GM18951 (cell line): ENCODE measurements at regions not wholly inside any gene's neighbourhood (a gene's known extent, or its start where the extent isn't known, plus 50 kb on each side); places are given as distances from the start of the nearest gene placed in this dataset.

Experiments used
- POLR2A ChIP-seq: IDR thresholded peaks from 4 replicates; pipeline ENCODE4 v1.6.1; 2011; ENCODE audit warnings: mild to moderate bottlenecking; ENCODE audit not compliant: insufficient read length, insufficient read depth; ENCODE audit errors: extremely low read depth
- in situ Hi-C: fragments of 300-500 bp; cut with MboI; formaldehyde crosslinking; loops from one replicate; pipeline ENCODE4 v1.12.0; 2022; ENCODE audit warnings: low sequenced_read_pairs, mixed read lengths, inconsistent platforms; ENCODE audit not compliant: unreplicated experiment

DNA sequence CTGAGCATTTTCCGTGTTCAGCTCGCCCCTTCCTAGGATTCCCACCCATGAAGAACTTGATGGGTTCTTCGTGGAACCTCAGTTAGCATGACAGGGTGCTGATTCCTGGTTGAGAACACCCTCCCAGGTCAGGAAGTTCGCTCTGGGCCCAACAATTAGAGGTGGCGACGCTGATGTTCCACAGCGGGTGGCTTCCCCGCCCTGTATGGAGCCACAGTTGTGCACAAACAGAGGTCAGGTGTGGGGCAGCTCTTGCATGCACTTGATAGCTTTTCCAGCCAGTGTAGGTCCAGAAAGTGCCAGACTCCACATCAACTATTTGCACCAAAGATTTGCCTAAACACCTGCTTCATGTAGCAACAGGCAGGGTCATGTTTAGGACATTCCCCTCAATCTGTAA lies 788.2 kb downstream of the MED13L start:
- no peak for TF ChIP-seq POLR2A
- in situ Hi-C loops = no loop called here

DNA sequence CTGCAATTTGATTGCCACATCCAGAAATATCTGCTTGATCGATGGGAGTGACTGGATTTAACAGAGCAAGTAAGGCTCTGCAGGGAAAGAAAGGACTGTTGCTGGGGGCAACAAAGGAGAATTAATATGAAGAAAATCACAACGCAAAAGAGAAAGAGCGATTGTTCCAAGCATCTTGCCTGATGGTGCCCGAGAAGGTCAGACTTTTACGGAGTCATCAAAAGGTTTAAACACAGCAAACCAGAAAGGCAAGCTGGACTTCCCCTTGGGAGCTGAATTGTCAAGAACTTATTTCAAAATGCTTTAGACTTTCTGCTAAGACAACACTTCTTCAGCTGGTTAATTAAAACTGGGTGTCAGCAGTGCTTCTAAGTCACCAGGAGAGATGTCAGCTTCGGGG lies 791.5 kb downstream of the MED13L start:
- no peak for TF ChIP-seq POLR2A
- in situ Hi-C loops = no loop called here

DNA sequence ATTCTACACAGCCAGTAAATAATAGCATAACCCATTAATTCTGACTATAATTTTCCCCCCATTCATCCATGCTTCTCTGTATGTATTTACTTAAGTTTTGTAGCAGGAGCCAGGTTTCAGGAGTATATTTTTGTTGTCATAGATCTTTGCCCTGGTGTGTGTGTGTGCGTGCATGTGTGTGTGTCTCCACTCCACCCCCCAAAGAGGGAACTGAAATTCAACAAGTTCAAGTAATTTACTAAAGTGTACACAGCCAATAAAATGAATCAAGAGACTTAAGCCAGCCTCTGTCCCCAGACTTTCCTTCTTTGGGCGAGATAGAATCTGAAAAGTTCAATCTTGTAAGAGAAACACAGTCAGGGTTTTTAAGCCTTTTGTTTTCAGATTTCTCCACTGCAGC lies 792.0 kb downstream of the MED13L start:
- no peak for TF ChIP-seq POLR2A
- in situ Hi-C loops = no loop called here

DNA sequence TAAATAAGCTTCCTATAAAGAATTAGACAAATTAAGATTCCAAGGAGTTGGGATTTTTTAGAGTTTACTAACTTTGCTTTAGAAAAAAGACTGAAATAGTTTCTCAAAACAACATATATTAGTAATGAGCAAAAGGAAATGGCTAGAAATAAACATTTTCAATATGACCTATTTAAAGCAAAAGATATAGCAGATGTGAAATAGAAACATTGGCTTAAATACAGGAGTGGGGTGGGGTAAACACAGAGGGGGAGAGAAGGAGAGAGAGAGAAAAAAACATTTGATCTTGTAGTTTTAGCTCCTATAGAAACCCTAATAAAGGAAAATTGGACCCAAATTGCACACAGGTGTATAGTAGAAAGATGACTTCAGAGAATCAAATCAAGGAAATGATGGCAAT lies 794.5 kb downstream of the MED13L start:
- in situ Hi-C loops = no loop called here

DNA sequence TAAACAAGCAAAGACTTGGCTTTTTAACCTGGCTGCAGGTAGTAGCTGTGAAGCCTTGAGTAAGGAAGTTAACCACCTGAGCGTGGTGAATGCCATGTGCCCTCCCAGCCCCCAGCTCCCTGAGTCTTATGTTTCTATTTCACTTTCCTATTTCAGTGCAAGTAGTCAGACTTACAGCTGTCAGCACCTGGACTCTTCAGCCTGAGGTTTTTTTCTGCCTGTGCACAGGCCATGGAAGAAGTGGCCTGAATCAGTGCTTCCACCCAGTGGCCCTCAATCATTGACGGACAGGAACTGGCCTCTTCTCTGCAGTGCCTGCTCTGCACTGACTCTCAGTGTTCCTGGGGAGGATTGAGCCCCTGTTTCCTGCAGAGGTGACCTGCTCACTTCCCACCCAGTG lies 796.4 kb downstream of the MED13L start:
- in situ Hi-C loops = no loop called here

More for the DNA sequence above, 794.5 kb downstream of the MED13L start:
- no peak for TF ChIP-seq POLR2A

DNA sequence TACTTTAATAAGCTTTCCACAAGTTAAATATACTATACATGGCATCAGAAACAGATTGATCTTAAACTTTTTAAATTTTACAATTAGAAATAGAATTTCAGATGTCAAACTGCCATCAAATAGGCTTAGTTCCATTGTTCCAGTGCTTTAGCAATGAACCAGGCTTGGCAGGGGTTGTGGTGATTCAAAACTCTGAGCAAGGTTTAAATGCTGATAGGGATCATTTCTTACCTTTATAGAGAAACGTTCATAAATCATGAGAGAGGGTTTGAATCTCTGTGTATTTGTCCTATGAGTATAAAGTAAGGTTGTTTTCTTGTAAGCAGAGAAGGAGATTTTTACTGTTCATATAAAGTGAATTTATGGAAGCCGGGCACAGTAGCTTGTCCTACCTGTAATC lies 794.5 kb upstream of the TBX3 start:
- no peak for TF ChIP-seq POLR2A
- in situ Hi-C loops = no loop called here

More for the DNA sequence above, 796.4 kb downstream of the MED13L start:
- TF ChIP-seq POLR2A = no peak

DNA sequence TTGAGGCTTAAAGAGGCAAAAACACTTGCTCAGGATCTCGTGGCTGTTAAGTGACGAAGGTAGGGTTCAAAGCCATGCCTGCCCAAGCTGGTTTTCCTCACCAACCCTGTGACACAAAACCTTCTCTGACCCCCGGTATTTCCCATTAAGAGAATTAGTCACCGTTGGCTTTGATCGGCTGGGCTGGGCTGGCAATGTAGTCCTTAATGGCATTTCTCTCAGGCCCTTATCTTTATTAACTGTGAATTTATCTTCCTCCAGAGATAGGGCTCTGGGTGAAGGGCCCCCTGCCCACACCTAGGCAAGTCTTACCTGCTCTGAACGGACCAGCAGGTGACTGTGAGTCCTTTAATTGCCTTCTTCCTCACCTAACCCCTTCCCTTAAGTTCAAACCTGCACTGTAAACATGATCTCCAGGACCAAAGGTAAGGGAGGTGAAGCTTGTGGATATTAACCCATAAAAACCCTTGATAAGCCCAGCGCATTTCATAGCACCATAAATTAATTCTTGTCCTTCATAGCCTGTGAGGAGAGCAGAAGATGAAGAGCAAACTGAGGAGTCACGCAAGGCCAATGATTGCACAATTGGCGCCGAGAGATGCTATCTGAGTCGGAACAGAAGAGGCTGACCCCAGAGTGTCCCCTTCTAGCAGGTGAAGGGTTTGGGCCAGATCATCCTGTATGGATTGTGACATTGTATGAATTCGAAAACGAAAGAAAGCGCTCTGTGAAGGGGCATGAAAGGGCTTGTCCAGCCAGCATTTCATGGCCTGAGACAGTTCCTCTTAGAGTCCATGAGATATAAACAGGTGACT lies 790.8 kb upstream of the TBX3 start:
- no peak for TF ChIP-seq POLR2A
- in situ Hi-C loops = no loop called here

DNA sequence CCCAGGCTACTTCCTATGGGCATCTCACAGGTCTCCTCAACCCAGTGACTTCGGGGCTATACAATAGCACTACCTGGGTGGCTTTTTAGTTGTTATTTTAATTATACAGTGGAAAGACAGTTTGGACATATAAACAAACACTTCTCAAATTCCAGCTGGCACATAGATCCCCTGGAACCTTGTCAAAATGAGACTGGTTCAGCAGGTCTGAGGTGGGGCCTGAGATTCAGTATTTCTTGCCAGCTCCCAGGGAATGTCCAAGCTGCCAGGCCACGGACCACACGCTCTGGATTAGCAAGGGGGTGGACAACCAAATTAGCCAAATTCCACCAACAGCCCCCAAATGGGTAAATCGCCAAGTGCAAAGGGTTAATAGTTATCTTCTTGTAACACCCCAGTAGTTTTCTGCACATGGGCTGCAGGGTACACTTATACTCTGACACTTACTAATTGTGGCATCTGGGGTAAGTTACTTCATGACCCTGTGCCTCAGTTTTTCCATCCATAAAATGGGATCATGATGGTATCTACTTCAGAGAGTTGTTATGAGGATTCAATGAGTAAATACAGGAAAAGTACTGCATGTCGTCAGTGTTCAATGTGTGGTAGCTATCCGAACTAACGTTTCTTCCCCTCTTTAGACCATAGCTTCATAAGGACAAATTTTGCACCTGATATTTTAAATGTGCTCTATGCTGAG lies 789.4 kb upstream of the TBX3 start:
- in situ Hi-C loops = no loop called here
- no peak for TF ChIP-seq POLR2A

DNA sequence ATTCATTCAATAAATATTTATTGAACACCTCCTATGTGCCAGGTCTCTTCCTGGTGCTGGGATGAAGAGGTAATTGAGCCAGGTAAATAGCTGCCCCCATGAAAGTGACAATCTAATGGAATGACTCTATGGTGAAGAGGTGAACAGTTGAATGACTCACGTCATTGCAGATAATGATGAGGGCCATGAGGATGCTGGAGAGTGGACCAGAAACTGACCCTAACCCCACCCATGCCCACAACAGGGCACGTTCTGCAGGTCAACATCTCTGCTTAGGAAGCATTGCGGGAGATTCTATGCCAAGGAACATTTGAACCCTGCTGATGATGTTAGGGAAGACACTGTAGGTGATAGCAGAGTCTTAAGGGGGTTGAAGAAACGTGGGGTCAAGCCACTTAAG lies 788.9 kb upstream of the TBX3 start:
- in situ Hi-C loops = no loop called here
- no peak for TF ChIP-seq POLR2A

DNA sequence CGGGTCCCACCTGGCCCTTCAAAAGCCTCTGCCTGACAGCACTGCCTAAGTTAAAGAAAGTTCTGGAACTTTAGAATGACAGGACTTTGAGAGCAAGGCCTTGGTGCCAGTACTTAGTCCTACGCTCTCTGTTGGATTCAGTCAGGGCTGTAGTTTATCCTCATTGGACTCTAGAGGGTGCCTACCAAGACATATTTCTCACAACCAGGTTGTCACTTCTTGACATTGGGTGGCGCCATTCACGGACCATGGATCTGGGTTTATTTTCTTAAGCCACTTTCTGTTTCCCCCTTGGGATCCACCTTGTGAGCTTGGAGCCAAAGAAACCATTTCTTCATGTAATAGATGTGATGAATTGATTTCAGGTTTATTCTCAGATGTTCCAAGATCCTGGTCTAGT lies 787.0 kb upstream of the TBX3 start:
- TF ChIP-seq POLR2A = no peak
- in situ Hi-C loops = no loop called here

DNA sequence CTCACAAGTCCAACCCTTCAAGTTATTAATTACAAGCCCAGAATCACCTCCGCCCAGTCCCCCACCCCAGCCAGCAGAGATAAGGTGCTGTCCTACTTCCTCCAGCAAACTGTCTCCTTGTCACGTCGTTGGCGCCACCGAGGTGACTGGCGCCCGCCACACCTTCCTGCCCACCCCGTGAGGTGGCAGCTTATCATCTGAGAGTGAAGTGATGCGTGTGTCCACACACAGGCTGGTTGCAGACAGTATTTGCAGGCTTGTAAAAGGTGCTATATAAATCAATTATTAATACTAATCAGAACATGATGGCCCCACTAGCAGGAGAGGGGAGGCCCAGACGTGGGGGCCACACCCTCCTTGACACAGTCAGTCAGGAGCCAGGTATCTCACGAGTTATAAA lies 786.6 kb upstream of the TBX3 start:
- TF ChIP-seq POLR2A = no peak
- in situ Hi-C loops = no loop called here

DNA sequence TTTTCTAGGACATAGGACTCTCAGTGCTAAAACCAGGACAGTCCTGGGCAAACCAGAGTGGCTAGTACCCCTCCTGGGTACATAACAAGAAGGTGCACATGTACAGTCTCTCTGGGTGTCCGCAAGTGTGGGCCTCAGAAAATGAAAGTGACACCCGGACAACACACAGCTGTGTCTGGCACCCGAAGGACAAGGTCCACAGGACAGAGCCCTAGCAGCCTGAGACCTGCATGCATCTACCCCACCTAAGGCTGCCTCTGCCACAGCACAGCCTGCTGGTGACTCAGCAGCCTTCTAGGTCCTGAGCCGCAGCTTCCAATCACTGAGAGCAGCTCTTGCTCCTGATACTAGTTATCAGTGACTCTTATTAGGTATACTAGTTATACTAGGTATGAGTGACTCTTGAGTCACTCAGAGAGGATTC lies 784.1 kb upstream of the TBX3 start:
- no peak for TF ChIP-seq POLR2A
- in situ Hi-C loops = no loop called here

DNA sequence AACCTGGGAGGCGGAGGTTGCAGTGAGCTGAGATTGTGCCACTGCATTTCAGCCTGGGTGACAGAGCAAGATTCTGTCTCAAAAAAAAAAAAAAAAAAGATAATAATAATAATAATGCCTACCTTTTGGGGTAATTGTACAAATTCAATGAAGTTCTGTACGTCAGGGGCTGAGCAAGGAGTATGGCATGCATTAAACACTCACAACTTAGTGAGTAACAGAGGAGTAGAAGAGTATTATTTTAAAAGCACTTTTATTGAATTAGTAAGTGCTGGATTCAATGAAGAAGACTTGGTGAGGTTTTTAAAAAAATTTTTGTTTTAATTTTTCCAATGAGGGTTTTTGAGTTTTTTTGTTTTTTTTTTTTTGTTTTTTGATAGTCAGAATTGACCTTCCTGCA lies 783.6 kb upstream of the TBX3 start:
- TF ChIP-seq POLR2A = no peak
- in situ Hi-C loops = no loop called here

DNA sequence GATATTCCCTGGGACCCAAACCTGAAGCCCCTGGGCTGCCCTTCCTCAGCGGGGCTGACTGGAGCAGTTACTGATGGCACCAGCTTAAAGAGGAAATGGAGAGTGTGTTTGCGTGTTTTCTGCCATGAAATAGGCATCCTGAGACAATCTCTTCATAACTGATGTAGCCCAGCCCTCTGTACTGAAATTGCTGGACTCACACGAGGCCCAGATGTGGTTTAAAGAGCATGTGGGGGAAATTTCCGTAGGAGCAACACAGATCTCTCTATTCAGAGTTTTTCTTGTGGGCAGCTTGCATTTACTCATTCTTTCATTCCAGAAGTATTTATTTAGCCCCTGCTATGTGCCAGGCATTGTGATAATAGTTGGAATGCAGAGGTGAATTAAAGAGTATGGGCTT lies 782.1 kb upstream of the TBX3 start:
- TF ChIP-seq POLR2A = no peak
- in situ Hi-C loops = no loop called here
